Liver (tissue), 8 donors: ENCODE measurements at regions not wholly inside any gene's neighbourhood (a gene's known extent, or its start where the extent isn't known, plus 50 kb on each side); places are given as distances from the start of the nearest gene placed in this dataset.

Experiments
- DNase-seq: peaks from one replicate; pipeline ENCODE4 v3.0.0-alpha.2; 2017; ENCODE audit warnings: low spot score
- H3K27ac ChIP-seq, 2 donors: one replicate each; pipeline ENCODE4 v1.7.0; 2013; ENCODE audit warnings: inconsistent platforms in 2 of 2, low read length in 2 of 2, control low read depth in 1 of 2, low read depth in 1 of 2, mild to moderate bottlenecking in 1 of 2
- H3K27me3 ChIP-seq, 4 donors: one replicate each; pipeline versions ENCODE4 v1.6.1 to v1.7.0; 2013; ENCODE audit warnings: low read length in 3 of 4, inconsistent platforms in 1 of 4, mild to moderate bottlenecking in 1 of 4, moderate library complexity in 1 of 4; ENCODE audit not compliant: control insufficient read depth in 4 of 4, insufficient read depth in 4 of 4
- H3K36me3 ChIP-seq, 4 donors: one replicate each; pipeline versions ENCODE4 v1.6.1 to v1.7.0; 2013; ENCODE audit warnings: low read length in 3 of 4, mild to moderate bottlenecking in 3 of 4, low read depth in 1 of 4, moderate library complexity in 1 of 4; ENCODE audit not compliant: control insufficient read depth in 4 of 4, insufficient read depth in 3 of 4
- H3K4me1 ChIP-seq, 4 donors: one replicate each; pipeline versions ENCODE4 v1.6.1 to v1.7.0; 2013; ENCODE audit warnings: low read length in 3 of 4, mild to moderate bottlenecking in 3 of 4, moderate library complexity in 1 of 4; ENCODE audit not compliant: control insufficient read depth in 4 of 4, insufficient read depth in 4 of 4
- H3K4me3 ChIP-seq, 3 donors: one replicate each; pipeline versions ENCODE4 v1.6.1 to v1.7.0; 2013; ENCODE audit warnings: low read length in 3 of 3, control low read depth in 1 of 3, low read depth in 1 of 3, mild to moderate bottlenecking in 1 of 3
- H3K9ac ChIP-seq, 2 donors: one replicate each; pipeline ENCODE4 v1.7.0; 2013; ENCODE audit warnings: low read length in 2 of 2, mild to moderate bottlenecking in 2 of 2, moderate library complexity in 2 of 2, control low read depth in 1 of 2, low read depth in 1 of 2
- H3K9me3 ChIP-seq, 4 donors: one replicate each; pipeline versions ENCODE4 v1.6.1 to v1.7.0; 2013; ENCODE audit warnings: low read length in 3 of 4; ENCODE audit not compliant: control insufficient read depth in 4 of 4
- EGR1 ChIP-seq, 2 donors: IDR thresholded peaks; 2 replicates each; pipeline ENCODE4 v1.6.1; 2016 to 2018; ENCODE audit warnings: antibody characterized with exemption in 2 of 2, low read depth in 2 of 2
- FOXA1 ChIP-seq: IDR thresholded peaks from 2 replicates; pipeline ENCODE4 v1.6.1; 2016; ENCODE audit warnings: antibody characterized with exemption
- FOXA2 ChIP-seq: IDR thresholded peaks from 2 replicates; pipeline ENCODE4 v1.6.1; 2016; ENCODE audit warnings: antibody characterized with exemption
- GABPA ChIP-seq, 2 donors: IDR thresholded peaks in 1 of 2; conservative IDR thresholded peaks in 1 of 2; 2 replicates each; pipeline ENCODE4 v1.6.1; 2016; ENCODE audit warnings: antibody characterized with exemption in 2 of 2, mild to moderate bottlenecking in 1 of 2, moderate library complexity in 1 of 2
- HNF4A ChIP-seq, 2 donors: conservative IDR thresholded peaks; 2 replicates each; pipeline ENCODE4 v1.6.1; 2016; ENCODE audit warnings: antibody characterized with exemption in 2 of 2, mild to moderate bottlenecking in 2 of 2
- HNF4G ChIP-seq: IDR thresholded peaks from 2 replicates; pipeline ENCODE4 v1.6.1; 2016; ENCODE audit warnings: antibody characterized with exemption
- JUND ChIP-seq, 2 donors: IDR thresholded peaks; 2 replicates each; pipeline ENCODE4 v1.6.1; 2016; ENCODE audit warnings: antibody characterized with exemption in 2 of 2
- NR2F2 ChIP-seq: IDR thresholded peaks from 2 replicates; pipeline ENCODE4 v1.6.1; 2016; ENCODE audit warnings: antibody characterized with exemption
- RAD21 ChIP-seq, 2 donors: IDR thresholded peaks; 2 replicates each; pipeline ENCODE4 v1.6.1; 2016; ENCODE audit warnings: antibody characterized with exemption in 2 of 2, mild to moderate bottlenecking in 2 of 2
- RXRA ChIP-seq, 2 donors: IDR thresholded peaks; 2 replicates each; pipeline ENCODE4 v1.6.1; 2017 to 2018; ENCODE audit warnings: antibody characterized with exemption in 2 of 2, mild to moderate bottlenecking in 1 of 2
- SP1 ChIP-seq: IDR thresholded peaks from 2 replicates; pipeline ENCODE4 v1.6.1; 2018; ENCODE audit warnings: antibody characterized with exemption, mild to moderate bottlenecking
- TAF1 ChIP-seq: conservative IDR thresholded peaks from 2 replicates; pipeline ENCODE4 v1.6.1; 2016; ENCODE audit warnings: antibody characterized with exemption, mild to moderate bottlenecking
- YY1 ChIP-seq: IDR thresholded peaks from 2 replicates; pipeline ENCODE4 v1.6.1; 2016; ENCODE audit warnings: antibody characterized with exemption, mild to moderate bottlenecking
- WGBS: extraction: QIAGEN DNeasy Blood & Tissue Kit; methylation state at CpG from one replicate; pipeline ENCODE4 v1.1.7; 2013; 5-methylcytosine and 5-hydroxymethylcytosine counted together
- TF ChIP-seq, protein P1 (sequence below): fragments of 150-350 bp; IDR thresholded peaks from 2 replicates; pipeline ENCODE4 v1.5.1; 2017; ENCODE audit warnings: improper control_type of control experiment, low read depth, low read length; ENCODE audit not compliant: missing input control
- TF ChIP-seq, protein P2 (sequence below): IDR thresholded peaks from 2 replicates; pipeline ENCODE4 v1.6.1; 2016; ENCODE audit warnings: antibody characterized with exemption
- TF ChIP-seq, protein P3 (sequence below): IDR thresholded peaks from 2 replicates; pipeline ENCODE4 v1.6.1; 2016; ENCODE audit warnings: antibody characterized with exemption, mild to moderate bottlenecking
- TF ChIP-seq, protein P4 (sequence below): IDR thresholded peaks from 2 replicates; pipeline ENCODE4 v1.6.1; 2016; ENCODE audit warnings: antibody characterized with exemption
- TF ChIP-seq, protein P5 (sequence below): IDR thresholded peaks from 2 replicates; pipeline ENCODE4 v1.6.1; 2016; ENCODE audit warnings: antibody characterized with exemption
- donor health status: healthy.
- donor health status: healthy.
- donor health status: healthy.
- donor health status: healthy.
- donor health status: healthy.

DNA sequence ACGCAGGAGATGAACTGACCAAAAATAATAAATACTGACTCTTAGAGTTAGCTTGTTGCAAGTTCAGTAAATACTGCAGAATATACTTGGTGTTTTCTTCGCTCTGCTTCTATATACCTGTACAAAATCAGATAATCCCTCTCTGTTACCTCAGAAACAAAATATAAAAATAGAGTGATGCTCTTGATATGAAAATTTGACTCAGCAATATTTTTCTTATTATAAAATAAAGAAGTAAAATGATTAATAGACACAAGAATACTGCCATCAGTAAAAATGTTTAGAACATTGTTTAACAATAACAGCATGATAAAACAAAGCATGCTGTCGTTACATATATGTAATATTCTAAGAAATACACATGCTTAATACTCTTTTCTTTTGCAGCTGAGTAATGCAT lies 1366.9 kb upstream of the EYS start (continued):
- TF ChIP-seq, protein P1, sequence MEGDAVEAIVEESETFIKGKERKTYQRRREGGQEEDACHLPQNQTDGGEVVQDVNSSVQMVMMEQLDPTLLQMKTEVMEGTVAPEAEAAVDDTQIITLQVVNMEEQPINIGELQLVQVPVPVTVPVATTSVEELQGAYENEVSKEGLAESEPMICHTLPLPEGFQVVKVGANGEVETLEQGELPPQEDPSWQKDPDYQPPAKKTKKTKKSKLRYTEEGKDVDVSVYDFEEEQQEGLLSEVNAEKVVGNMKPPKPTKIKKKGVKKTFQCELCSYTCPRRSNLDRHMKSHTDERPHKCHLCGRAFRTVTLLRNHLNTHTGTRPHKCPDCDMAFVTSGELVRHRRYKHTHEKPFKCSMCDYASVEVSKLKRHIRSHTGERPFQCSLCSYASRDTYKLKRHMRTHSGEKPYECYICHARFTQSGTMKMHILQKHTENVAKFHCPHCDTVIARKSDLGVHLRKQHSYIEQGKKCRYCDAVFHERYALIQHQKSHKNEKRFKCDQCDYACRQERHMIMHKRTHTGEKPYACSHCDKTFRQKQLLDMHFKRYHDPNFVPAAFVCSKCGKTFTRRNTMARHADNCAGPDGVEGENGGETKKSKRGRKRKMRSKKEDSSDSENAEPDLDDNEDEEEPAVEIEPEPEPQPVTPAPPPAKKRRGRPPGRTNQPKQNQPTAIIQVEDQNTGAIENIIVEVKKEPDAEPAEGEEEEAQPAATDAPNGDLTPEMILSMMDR: no peak

DNA sequence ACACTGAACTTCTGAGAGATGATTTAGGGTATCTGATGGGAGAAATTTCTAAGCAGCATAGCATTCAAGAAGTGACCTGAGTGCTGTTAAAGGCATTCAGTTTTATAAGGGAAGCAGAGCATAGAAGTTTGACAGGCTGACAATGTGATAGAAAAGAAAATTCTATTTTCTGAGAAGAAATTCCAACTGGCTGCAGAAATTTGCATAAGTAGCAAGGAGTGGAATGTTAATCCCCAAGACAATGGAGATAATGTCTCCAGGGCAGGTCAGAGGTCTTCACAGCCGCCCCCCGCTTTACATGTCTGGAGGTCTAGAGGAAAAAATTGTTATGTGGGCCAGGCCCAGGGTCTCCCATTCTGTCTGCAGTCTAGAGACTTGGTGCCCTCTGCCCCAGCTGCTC lies 1361.8 kb upstream of the EYS start:
- no peak overlapping the region for H3K9ac ChIP-seq
- TF ChIP-seq, protein P1: no peak
- TF ChIP-seq JUND (IDR thresholded peaks at IDR 0.05): no peak
- no peak for TF ChIP-seq HNF4A (conservative IDR thresholded peaks at IDR 0.05)
- TF ChIP-seq RAD21 (IDR thresholded peaks at IDR 0.05): no peak
- no peak for TF ChIP-seq EGR1 (IDR thresholded peaks at IDR 0.05; ENCODE audit: low read depth in 2 of 2)
- TF ChIP-seq FOXA1: no peak
- TF ChIP-seq YY1: no peak
- TF ChIP-seq NR2F2: no peak
- TF ChIP-seq HNF4G: no peak
- no peak for TF ChIP-seq GABPA (IDR thresholded peaks at IDR 0.05 in 1 of 2, conservative IDR thresholded peaks at IDR 0.05 in 1 of 2)
- no peak for TF ChIP-seq SP1
- TF ChIP-seq, protein P2, sequence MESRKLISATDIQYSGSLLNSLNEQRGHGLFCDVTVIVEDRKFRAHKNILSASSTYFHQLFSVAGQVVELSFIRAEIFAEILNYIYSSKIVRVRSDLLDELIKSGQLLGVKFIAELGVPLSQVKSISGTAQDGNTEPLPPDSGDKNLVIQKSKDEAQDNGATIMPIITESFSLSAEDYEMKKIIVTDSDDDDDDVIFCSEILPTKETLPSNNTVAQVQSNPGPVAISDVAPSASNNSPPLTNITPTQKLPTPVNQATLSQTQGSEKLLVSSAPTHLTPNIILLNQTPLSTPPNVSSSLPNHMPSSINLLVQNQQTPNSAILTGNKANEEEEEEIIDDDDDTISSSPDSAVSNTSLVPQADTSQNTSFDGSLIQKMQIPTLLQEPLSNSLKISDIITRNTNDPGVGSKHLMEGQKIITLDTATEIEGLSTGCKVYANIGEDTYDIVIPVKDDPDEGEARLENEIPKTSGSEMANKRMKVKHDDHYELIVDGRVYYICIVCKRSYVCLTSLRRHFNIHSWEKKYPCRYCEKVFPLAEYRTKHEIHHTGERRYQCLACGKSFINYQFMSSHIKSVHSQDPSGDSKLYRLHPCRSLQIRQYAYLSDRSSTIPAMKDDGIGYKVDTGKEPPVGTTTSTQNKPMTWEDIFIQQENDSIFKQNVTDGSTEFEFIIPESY: no peak
- TF ChIP-seq, protein P3, sequence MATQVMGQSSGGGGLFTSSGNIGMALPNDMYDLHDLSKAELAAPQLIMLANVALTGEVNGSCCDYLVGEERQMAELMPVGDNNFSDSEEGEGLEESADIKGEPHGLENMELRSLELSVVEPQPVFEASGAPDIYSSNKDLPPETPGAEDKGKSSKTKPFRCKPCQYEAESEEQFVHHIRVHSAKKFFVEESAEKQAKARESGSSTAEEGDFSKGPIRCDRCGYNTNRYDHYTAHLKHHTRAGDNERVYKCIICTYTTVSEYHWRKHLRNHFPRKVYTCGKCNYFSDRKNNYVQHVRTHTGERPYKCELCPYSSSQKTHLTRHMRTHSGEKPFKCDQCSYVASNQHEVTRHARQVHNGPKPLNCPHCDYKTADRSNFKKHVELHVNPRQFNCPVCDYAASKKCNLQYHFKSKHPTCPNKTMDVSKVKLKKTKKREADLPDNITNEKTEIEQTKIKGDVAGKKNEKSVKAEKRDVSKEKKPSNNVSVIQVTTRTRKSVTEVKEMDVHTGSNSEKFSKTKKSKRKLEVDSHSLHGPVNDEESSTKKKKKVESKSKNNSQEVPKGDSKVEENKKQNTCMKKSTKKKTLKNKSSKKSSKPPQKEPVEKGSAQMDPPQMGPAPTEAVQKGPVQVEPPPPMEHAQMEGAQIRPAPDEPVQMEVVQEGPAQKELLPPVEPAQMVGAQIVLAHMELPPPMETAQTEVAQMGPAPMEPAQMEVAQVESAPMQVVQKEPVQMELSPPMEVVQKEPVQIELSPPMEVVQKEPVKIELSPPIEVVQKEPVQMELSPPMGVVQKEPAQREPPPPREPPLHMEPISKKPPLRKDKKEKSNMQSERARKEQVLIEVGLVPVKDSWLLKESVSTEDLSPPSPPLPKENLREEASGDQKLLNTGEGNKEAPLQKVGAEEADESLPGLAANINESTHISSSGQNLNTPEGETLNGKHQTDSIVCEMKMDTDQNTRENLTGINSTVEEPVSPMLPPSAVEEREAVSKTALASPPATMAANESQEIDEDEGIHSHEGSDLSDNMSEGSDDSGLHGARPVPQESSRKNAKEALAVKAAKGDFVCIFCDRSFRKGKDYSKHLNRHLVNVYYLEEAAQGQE: no peak
- no peak for TF ChIP-seq TAF1
- TF ChIP-seq, protein P4, sequence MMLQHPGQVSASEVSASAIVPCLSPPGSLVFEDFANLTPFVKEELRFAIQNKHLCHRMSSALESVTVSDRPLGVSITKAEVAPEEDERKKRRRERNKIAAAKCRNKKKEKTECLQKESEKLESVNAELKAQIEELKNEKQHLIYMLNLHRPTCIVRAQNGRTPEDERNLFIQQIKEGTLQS: no peak
- no peak for TF ChIP-seq FOXA2
- no peak for TF ChIP-seq RXRA (IDR thresholded peaks at IDR 0.05)
- TF ChIP-seq, protein P5, sequence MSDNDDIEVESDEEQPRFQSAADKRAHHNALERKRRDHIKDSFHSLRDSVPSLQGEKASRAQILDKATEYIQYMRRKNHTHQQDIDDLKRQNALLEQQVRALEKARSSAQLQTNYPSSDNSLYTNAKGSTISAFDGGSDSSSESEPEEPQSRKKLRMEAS: no peak
- H3K27me3 ChIP-seq: no peaks in the 10 kb centered on the region
- no peaks in the 10 kb centered on the region for H3K36me3 ChIP-seq
- no peaks in the 10 kb centered on the region for H3K9me3 ChIP-seq
- H3K4me3 ChIP-seq: no peak overlapping the region
- WGBS: 92% methylated on average over 2 of the region's 2 CpGs
- DNase-seq: no peak
- H3K27ac ChIP-seq: no peak overlapping the region
- H3K4me1 ChIP-seq: no peaks in the 10 kb centered on the region
